ENCODE measurements at regions not wholly inside any gene's neighbourhood (a gene's known extent, or its start where the extent isn't known, plus 50 kb on each side); places are given as distances from the start of the nearest gene placed in this dataset.
"Not testable (repeated sequence)": the region's sequence is repeated elsewhere in the genome, so short reads cannot be mapped to it uniquely, and the experiment has no call there.

- H4K91ac ChIP-seq (replicated peaks; ENCODE audit: insufficient read length, low read length); H3K56ac ChIP-seq (replicated peaks; ENCODE audit: insufficient read length, low read depth, low read length); H2BK15ac ChIP-seq (ENCODE audit: low read length); H2BK20ac ChIP-seq (ENCODE audit: low read length); H3K14ac ChIP-seq (ENCODE audit: insufficient read length); H3K4me2 ChIP-seq (ENCODE audit: insufficient read depth in 1 of 2, low read depth in 2 of 2, low read length in 2 of 2); H3K4me1 ChIP-seq (replicated peaks in 1 of 4; ENCODE audit: control insufficient read depth in 3 of 4, insufficient read depth in 4 of 4, low read length in 3 of 4); H2BK12ac ChIP-seq (ENCODE audit: low read depth, low read length); H2BK5ac ChIP-seq (ENCODE audit: low read depth, low read length); H3K36me3 ChIP-seq (ENCODE audit: control insufficient read depth in 2 of 4, insufficient read depth in 4 of 4, low read length in 3 of 4); CTCF ChIA-PET (ENCODE audit: partially characterized antibody); H4K5ac ChIP-seq (ENCODE audit: insufficient read length, low read depth, low read length); H3K23ac ChIP-seq (ENCODE audit: insufficient read length); H3K79me1 ChIP-seq (ENCODE audit: low read depth, low read length); H3K79me2 ChIP-seq (ENCODE audit: control insufficient read depth in 1 of 2, insufficient read depth in 2 of 2, low read length in 2 of 2); H3K27ac ChIP-seq (ENCODE audit: low read depth, low read length); H3K9ac ChIP-seq (replicated peaks in 1 of 4; ENCODE audit: extremely low read depth in 1 of 4, low read depth in 3 of 4, low read length in 3 of 4); H3K23me2 ChIP-seq (ENCODE audit: low read depth, low read length); DNase-seq (ENCODE audit: low read depth in 1 of 2, low spot score in 2 of 2); H2BK120ac ChIP-seq (replicated peaks; ENCODE audit: low read depth, low read length); H2AK5ac ChIP-seq (ENCODE audit: low read depth, low read length); H3K27me3 ChIP-seq (replicated peaks in 1 of 4; ENCODE audit: control insufficient read depth in 3 of 4, extremely low read depth in 1 of 4, insufficient read depth in 3 of 4, low read length in 3 of 4); H4K20me1 ChIP-seq (replicated peaks in 1 of 2; ENCODE audit: control insufficient read depth in 1 of 2, insufficient read depth in 2 of 2, low read length in 2 of 2); POLR2A ChIA-PET (ENCODE audit: partially characterized antibody); H3K18ac ChIP-seq (ENCODE audit: extremely low read depth, low read length); FAIRE-seq; H4K8ac ChIP-seq (ENCODE audit: extremely low read depth, insufficient read depth, low read length); H3K9me3 ChIP-seq (ENCODE audit: insufficient read depth in 2 of 2, low read depth in 1 of 2, low read length in 1 of 2); H3K4me3 ChIP-seq (ENCODE audit: extremely low read depth in 1 of 4, insufficient read depth in 2 of 4, low read depth in 3 of 4, low read length in 4 of 4); H3K4ac ChIP-seq (replicated peaks; ENCODE audit: insufficient read length, low read depth, low read length): not testable (repeated sequence)
- 0 out of 2 replicates have a peak overlapping the region, but pooled peaks have one; percentile 31 for H2AFZ ChIP-seq (ENCODE audit: low read length)
- 81% methylated on average over 5 of the region's 5 CpGs; no CpG with 5 or more reads in 1 of the 2 experiments for WGBS, 2 experiments (ENCODE audit: extremely low coverage in 1 of 2, insufficient coverage in 1 of 2, insufficient read length in 1 of 2, insufficient replicate concordance in 2 of 2, low coverage in 1 of 2, low lambda C conversion rate in 2 of 2, missing lambda C conversion rate in 1 of 2)
These were observed 492.2 kb upstream of the NAALADL2 start for GRCh38 chr3:174366904-174367303.
